Mesendoderm (in vitro differentiated cells): ENCODE measurements at regions not wholly inside any gene's neighbourhood (a gene's known extent, or its start where the extent isn't known, plus 50 kb on each side); places are given as distances from the start of the nearest gene placed in this dataset. TPM values are rescaled to one million over a fixed set of nuclear protein-coding genes. Genes with fewer than 3 reads are reported as not detected.

Source experiments
- DNase-seq: peaks from one replicate; pipeline ENCODE4 v3.0.0; 2013
- H2AK5ac ChIP-seq: 2 replicates; pipeline ENCODE4 v1.6.1; 2013; ENCODE audit warnings: low read length, inconsistent platforms
- H2BK120ac ChIP-seq: 2 replicates; pipeline ENCODE4 v1.6.1; 2013; ENCODE audit warnings: low read depth, mild to moderate bottlenecking, low read length, moderate library complexity, mixed read lengths
- H2BK15ac ChIP-seq: replicated peaks from 2 replicates; pipeline ENCODE4 v1.6.1; 2013; ENCODE audit warnings: low read depth, mild to moderate bottlenecking, moderate library complexity
- H2BK5ac ChIP-seq: 2 replicates; pipeline ENCODE4 v1.6.1; 2013; ENCODE audit warnings: low read length, inconsistent platforms
- H3K18ac ChIP-seq: 2 replicates; pipeline ENCODE4 v1.6.1; 2013; ENCODE audit warnings: mild to moderate bottlenecking, low read length, mixed read lengths
- H3K23ac ChIP-seq: one replicate; pipeline ENCODE4 v1.6.1; 2013; ENCODE audit warnings: low read length
- H3K27ac ChIP-seq: 2 replicates; pipeline ENCODE4 v1.5.1; 2013; ENCODE audit warnings: low read depth, mild to moderate bottlenecking, inconsistent platforms, low read length, moderate library complexity
- H3K27me3 ChIP-seq: 2 replicates; pipeline ENCODE4 v1.6.1; 2013; ENCODE audit warnings: low read length, control low read depth, mild to moderate bottlenecking, inconsistent platforms; ENCODE audit not compliant: insufficient read depth, poor library complexity
- H3K36me3 ChIP-seq: 2 replicates; pipeline ENCODE4 v1.6.1; 2013; ENCODE audit warnings: low read length, inconsistent platforms; ENCODE audit not compliant: control insufficient read depth, insufficient read depth
- H3K4ac ChIP-seq: one replicate; pipeline ENCODE4 v1.6.1; 2013; ENCODE audit warnings: low read depth, mild to moderate bottlenecking, low read length, moderate library complexity
- H3K4me1 ChIP-seq: 2 replicates; pipeline ENCODE4 v1.6.1; 2013; ENCODE audit warnings: low read depth, low read length, inconsistent platforms; ENCODE audit not compliant: control insufficient read depth
- H3K4me2 ChIP-seq: 2 replicates; pipeline ENCODE4 v1.6.1; 2013; ENCODE audit warnings: low read length
- H3K4me3 ChIP-seq: 2 replicates; pipeline ENCODE4 v1.5.1; 2013; ENCODE audit warnings: mild to moderate bottlenecking, low read length
- H3K56ac ChIP-seq: one replicate; pipeline ENCODE4 v1.6.1; 2013; ENCODE audit warnings: low read length
- H3K79me1 ChIP-seq: 2 replicates; pipeline ENCODE4 v1.6.1; 2013; ENCODE audit warnings: low read length, inconsistent platforms
- H3K79me2 ChIP-seq: 2 replicates; pipeline ENCODE4 v1.6.1; 2013; ENCODE audit warnings: mild to moderate bottlenecking, low read length; ENCODE audit not compliant: control insufficient read depth, insufficient read depth
- H3K9ac ChIP-seq: 2 replicates; pipeline ENCODE4 v1.6.1; 2013; ENCODE audit warnings: low read length, inconsistent platforms
- H4K5ac ChIP-seq: one replicate; pipeline ENCODE4 v1.6.1; 2013; ENCODE audit warnings: low read length
- H4K8ac ChIP-seq: one replicate; pipeline ENCODE4 v1.6.1; 2013; ENCODE audit warnings: low read depth, mild to moderate bottlenecking, control low read depth, low read length, moderate library complexity
- WGBS: extraction: QIAGEN DNeasy Blood & Tissue Kit; methylation state at CpG from one replicate; pipeline ENCODE4 v1.1.7; 2013; ENCODE audit warnings: low lambda C conversion rate, missing lambda C conversion rate; ENCODE audit not compliant: insufficient coverage; ENCODE audit errors: extremely low coverage; 5-methylcytosine and 5-hydroxymethylcytosine counted together
- small RNA-seq: library from polyadenylated mRNA; stranded (forward); fragments of <200 nt; extraction: miRNeasy Mini kit (QIAGEN cat#:217004); gene quantifications from one replicate; pipeline ENCODE3, GENCODE V24; 2013; ENCODE audit not compliant: insufficient read depth

DNA sequence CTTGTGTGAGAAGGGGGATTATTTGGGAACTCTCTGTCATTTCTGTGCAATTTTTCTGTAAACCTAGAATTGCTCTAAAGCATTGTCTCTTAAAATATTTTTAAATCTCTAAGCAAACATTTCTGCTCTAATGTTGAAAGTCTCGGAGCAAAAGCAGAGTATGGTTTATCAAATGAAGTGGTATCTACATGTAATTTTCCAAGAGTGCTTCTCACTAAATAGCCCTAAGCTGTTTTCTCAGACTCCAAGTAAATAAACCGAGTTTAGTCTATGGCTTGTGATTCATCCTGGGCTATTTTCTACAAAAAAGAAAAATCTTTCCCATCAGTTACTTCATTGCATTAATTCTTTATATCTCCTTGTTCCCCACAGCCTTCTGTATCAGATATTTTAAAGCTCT, 90.8 kb downstream of the METTL4 start:
- H2AK5ac ChIP-seq: no peak overlapping the region
- no peak overlapping the region for H3K4me3 ChIP-seq
- no peak overlapping the region for H3K18ac ChIP-seq
- no peak overlapping the region for H3K4me2 ChIP-seq
- no peak overlapping the region for H3K4ac ChIP-seq
- H2BK5ac ChIP-seq: no peak overlapping the region
- no peaks in the 10 kb centered on the region for H3K36me3 ChIP-seq
- no peaks in the 10 kb centered on the region for H3K4me1 ChIP-seq
- no peak for DNase-seq
- no peak overlapping the region for H3K23ac ChIP-seq
- H4K5ac ChIP-seq: no peak overlapping the region
- no CpG with 5 or more reads among the region's 2 CpGs for WGBS
- no peak overlapping the region for H3K27ac ChIP-seq
- no peak overlapping the region for H3K56ac ChIP-seq
- no peaks in the 10 kb centered on the region for H3K79me2 ChIP-seq
- H3K27me3 ChIP-seq: no peaks in the 10 kb centered on the region
- H3K9ac ChIP-seq: no peak overlapping the region
- H4K8ac ChIP-seq: no peak overlapping the region
- H2BK15ac ChIP-seq: no peak overlapping the region
- no peaks in the 10 kb centered on the region for H3K79me1 ChIP-seq
- H2BK120ac ChIP-seq: no peak overlapping the region

DNA sequence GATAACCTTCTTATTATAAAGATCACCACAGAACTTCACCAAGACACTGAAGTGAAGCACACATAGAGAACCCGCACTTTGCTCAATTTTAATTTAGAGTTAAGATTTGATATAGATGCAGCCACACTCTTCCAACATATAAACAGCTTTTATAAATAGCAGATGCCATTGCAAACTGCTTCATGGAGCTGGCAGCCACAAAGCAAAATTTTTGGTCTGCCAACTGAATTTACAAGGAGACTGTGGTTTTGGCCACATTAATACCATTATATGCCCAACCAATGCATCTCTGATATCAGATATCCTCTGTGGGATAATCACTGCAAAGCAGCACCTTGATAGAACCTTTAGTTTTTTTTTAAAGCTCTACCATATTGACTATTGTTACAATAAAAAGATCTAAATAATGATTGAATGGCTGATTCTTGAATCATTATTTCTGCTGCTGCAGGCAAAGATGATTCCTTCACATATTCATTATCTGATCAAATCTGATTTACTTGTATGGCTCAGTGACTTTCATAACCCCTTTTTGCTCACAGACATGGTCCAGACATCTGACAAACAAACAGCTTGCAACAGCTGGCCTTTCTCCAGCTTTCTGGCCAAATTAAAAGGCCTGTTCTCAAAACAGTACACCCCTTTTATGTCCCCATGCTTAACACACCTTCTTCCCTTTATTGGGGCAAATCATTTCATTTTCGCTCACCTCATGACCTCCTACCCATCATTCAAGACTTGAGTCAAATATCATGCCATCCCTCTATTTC, 88.4 kb downstream of the METTL4 start:
- no peak overlapping the region for H3K4me3 ChIP-seq
- H3K23ac ChIP-seq: no peak overlapping the region
- H3K36me3 ChIP-seq: no peaks in the 10 kb centered on the region
- no peak overlapping the region for H3K4me2 ChIP-seq
- no peak overlapping the region for H3K27ac ChIP-seq
- no peak overlapping the region for H2BK15ac ChIP-seq
- no peaks in the 10 kb centered on the region for H3K79me1 ChIP-seq
- H3K79me2 ChIP-seq: no peaks in the 10 kb centered on the region
- no peak overlapping the region for H2AK5ac ChIP-seq
- no CpG with 5 or more reads among the region's 2 CpGs for WGBS
- H3K18ac ChIP-seq: no peak overlapping the region
- no peak overlapping the region for H2BK5ac ChIP-seq
- H3K4me1 ChIP-seq: no peaks in the 10 kb centered on the region
- no peak overlapping the region for H4K5ac ChIP-seq
- no peak for DNase-seq
- no peak overlapping the region for H4K8ac ChIP-seq
- no peak overlapping the region for H3K9ac ChIP-seq
- no peak overlapping the region for H3K56ac ChIP-seq
- no peaks in the 10 kb centered on the region for H3K27me3 ChIP-seq
- H3K4ac ChIP-seq: no peak overlapping the region
- no peak overlapping the region for H2BK120ac ChIP-seq

DNA sequence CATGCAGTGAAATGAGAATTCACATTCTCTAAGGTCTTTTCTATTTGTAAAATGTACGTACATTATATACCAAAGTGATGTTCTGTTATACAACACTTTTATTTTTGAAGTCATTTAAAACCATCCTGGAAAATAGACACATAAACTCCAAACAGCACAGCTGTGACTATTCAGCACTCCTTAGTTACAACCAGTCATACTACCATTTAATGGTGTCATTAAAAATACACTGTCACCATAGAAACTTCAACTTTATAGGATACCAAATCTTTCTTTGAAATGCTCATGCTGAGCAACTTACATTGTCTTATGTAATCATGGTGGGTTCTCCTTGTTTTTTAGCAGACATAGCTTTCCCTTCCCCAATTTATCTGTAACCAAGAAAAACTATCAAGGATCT, 85.3 kb downstream of the METTL4 start:
- H3K18ac ChIP-seq: no peak overlapping the region
- DNase-seq: no peak
- no peaks in the 10 kb centered on the region for H3K27me3 ChIP-seq
- no peaks in the 10 kb centered on the region for H3K79me1 ChIP-seq
- no peaks in the 10 kb centered on the region for H3K79me2 ChIP-seq
- no peak overlapping the region for H3K27ac ChIP-seq
- H3K9ac ChIP-seq: no peak overlapping the region
- no peaks in the 10 kb centered on the region for H3K36me3 ChIP-seq
- no peak overlapping the region for H2AK5ac ChIP-seq
- no peak overlapping the region for H4K8ac ChIP-seq
- no peak overlapping the region for H3K23ac ChIP-seq
- no peak overlapping the region for H3K4me2 ChIP-seq
- H3K4me3 ChIP-seq: no peak overlapping the region
- no CpG with 5 or more reads among the region's 1 CpG for WGBS
- H2BK15ac ChIP-seq: no peak overlapping the region
- no peaks in the 10 kb centered on the region for H3K4me1 ChIP-seq
- H3K4ac ChIP-seq: no peak overlapping the region
- H2BK120ac ChIP-seq: no peak overlapping the region
- H2BK5ac ChIP-seq: no peak overlapping the region
- no peak overlapping the region for H4K5ac ChIP-seq
- no peak overlapping the region for H3K56ac ChIP-seq

DNA sequence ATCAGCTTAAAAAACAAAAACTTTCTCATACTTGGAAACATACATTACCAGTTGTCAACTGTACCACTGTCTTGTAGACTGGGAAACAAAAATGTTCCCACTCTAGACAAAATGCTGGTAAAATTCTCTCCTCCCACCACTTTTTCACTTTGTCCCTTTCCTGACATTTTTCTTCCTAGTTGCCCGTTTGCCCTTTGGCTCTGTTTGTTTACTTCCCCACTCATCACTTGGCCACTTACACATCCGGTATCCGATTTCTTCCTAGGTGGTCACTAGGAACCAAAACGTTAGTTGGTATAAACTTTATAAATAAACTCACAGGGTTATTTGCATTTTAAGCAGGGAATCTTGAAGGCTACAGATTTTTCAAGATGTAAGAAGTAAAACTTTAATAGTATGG, 84.9 kb downstream of the METTL4 start:
- Histone ChIP-seq H2BK120ac (no peak overlapping the region), H3K23ac (no peak overlapping the region), H3K79me1 (no peaks in the 10 kb centered on the region), H2AK5ac (no peak overlapping the region), H3K27me3 (no peaks in the 10 kb centered on the region), H3K18ac (no peak overlapping the region), H3K56ac (no peak overlapping the region), H4K8ac (no peak overlapping the region), H3K4me2 (no peak overlapping the region), H3K27ac (no peak overlapping the region), H3K9ac (no peak overlapping the region), H2BK15ac (no peak overlapping the region), H3K79me2 (no peaks in the 10 kb centered on the region), H3K4ac (no peak overlapping the region), H3K4me1 (no peaks in the 10 kb centered on the region), H3K36me3 (no peaks in the 10 kb centered on the region), H4K5ac (no peak overlapping the region), H3K4me3 (no peak overlapping the region), H2BK5ac (no peak overlapping the region)
- WGBS: no CpG with 5 or more reads among the region's 4 CpGs
- no peak for DNase-seq

Small RNA genes in the stretch of these regions (small RNA-seq; reads per million reads assigned to genes)
- not detected for gene AP005119.1
- gene COX6CP3: not detected
- not detected for gene RN7SKP72
